Hepatocyte (in vitro differentiated cells): ENCODE measurements at regions not wholly inside any gene's neighbourhood (a gene's known extent, or its start where the extent isn't known, plus 50 kb on each side); places are given as distances from the start of the nearest gene placed in this dataset.

ENCODE experiments used
- DNase-seq: peaks from one replicate; pipeline ENCODE4 v3.0.0-alpha.2; 2016; ENCODE audit warnings: low spot score
- H2AFZ ChIP-seq: fragments of 200-600 bp; sonication (generic); 2 replicates; pipeline ENCODE4 v1.6.0; 2016; ENCODE audit warnings: antibody characterized with exemption, mild to moderate bottlenecking
- H3K27ac ChIP-seq: fragments of 200-600 bp; sonication (generic); 2 replicates; pipeline ENCODE4 v1.5.1; 2016; ENCODE audit warnings: mild to moderate bottlenecking
- H3K27me3 ChIP-seq: fragments of 200-600 bp; sonication (generic); 2 replicates; pipeline ENCODE4 v1.6.1; 2016
- H3K36me3 ChIP-seq: fragments of 200-600 bp; sonication (generic); replicated peaks from 2 replicates; pipeline ENCODE4 v1.5.1; 2016; ENCODE audit warnings: low read depth; ENCODE audit not compliant: insufficient read depth
- H3K4me1 ChIP-seq: fragments of 200-600 bp; sonication (generic); 2 replicates; pipeline ENCODE4 v1.5.1; 2016; ENCODE audit warnings: mild to moderate bottlenecking, moderate library complexity; ENCODE audit not compliant: insufficient read depth
- H3K4me2 ChIP-seq: fragments of 200-600 bp; sonication (generic); 2 replicates; pipeline ENCODE4 v1.6.0; 2016
- H3K4me3 ChIP-seq: fragments of 200-600 bp; sonication (generic); 2 replicates; pipeline ENCODE4 v1.5.1; 2016; ENCODE audit warnings: mild to moderate bottlenecking
- H3K79me2 ChIP-seq: fragments of 200-600 bp; sonication (generic); 2 replicates; pipeline ENCODE4 v1.6.0; 2017; ENCODE audit warnings: mild to moderate bottlenecking
- H3K9me2 ChIP-seq: fragments of 200-600 bp; sonication (generic); replicated peaks from 2 replicates; pipeline ENCODE4 v1.6.0; 2017; ENCODE audit warnings: mild to moderate bottlenecking; ENCODE audit not compliant: insufficient read depth
- H3K9me3 ChIP-seq: fragments of 200-600 bp; sonication (generic); 2 replicates; pipeline ENCODE4 v1.5.1; 2016; ENCODE audit warnings: low read depth, mild to moderate bottlenecking
- H4K20me1 ChIP-seq: fragments of 200-600 bp; sonication (generic); 2 replicates; pipeline ENCODE4 v1.6.0; 2016; ENCODE audit warnings: mild to moderate bottlenecking; ENCODE audit not compliant: insufficient read depth, poor library complexity, severe bottlenecking
- CTCF ChIP-seq: fragments of 200-600 bp; sonication (generic); IDR thresholded peaks from 2 replicates; pipeline ENCODE4 v1.5.1; 2016; ENCODE audit warnings: antibody characterized with exemption, mild to moderate bottlenecking; ENCODE audit not compliant: poor library complexity
- EZH2 ChIP-seq: fragments of 200-600 bp; sonication (generic); IDR thresholded peaks from 2 replicates; pipeline ENCODE4 v1.6.1; 2016; ENCODE audit warnings: antibody characterized with exemption, mild to moderate bottlenecking, borderline replicate concordance
- EZH2phosphoT487 ChIP-seq: fragments of 200-600 bp; sonication (generic); IDR thresholded peaks from one replicate; pipeline ENCODE4 v1.6.1; 2018; ENCODE audit warnings: antibody characterized with exemption, mild to moderate bottlenecking, low read depth, moderate library complexity; ENCODE audit not compliant: unreplicated experiment, severe bottlenecking
- WGBS: methylation state at CpG from one replicate; pipeline ENCODE4 v1.1.6; 2016; ENCODE audit warnings: low lambda C conversion rate; ENCODE audit errors: missing lambda C conversion rate; 5-methylcytosine and 5-hydroxymethylcytosine counted together

GRCh38 chr11:92447586-92447985 is 223.0 kb downstream of the FAT3 start:
- H3K9me2 ChIP-seq: no peaks in the 10 kb centered on the region
- H3K27me3 ChIP-seq: no peaks in the 10 kb centered on the region
- no peak for TF ChIP-seq EZH2
- TF ChIP-seq EZH2phosphoT487: no peak
- no peak for TF ChIP-seq CTCF
- H3K4me1 ChIP-seq: no peaks in the 10 kb centered on the region
- no peaks in the 10 kb centered on the region for H3K36me3 ChIP-seq
- no peak overlapping the region for H3K4me3 ChIP-seq
- no peaks in the 10 kb centered on the region for H4K20me1 ChIP-seq
- H3K4me2 ChIP-seq: no peak overlapping the region
- no peak overlapping the region for H2AFZ ChIP-seq
- WGBS: 90% methylated on average over 3 of the region's 3 CpGs
- H3K27ac ChIP-seq: no peak overlapping the region
- no peak for DNase-seq
- H3K9me3 ChIP-seq: no peaks in the 10 kb centered on the region
- no peaks in the 10 kb centered on the region for H3K79me2 ChIP-seq

DNA sequence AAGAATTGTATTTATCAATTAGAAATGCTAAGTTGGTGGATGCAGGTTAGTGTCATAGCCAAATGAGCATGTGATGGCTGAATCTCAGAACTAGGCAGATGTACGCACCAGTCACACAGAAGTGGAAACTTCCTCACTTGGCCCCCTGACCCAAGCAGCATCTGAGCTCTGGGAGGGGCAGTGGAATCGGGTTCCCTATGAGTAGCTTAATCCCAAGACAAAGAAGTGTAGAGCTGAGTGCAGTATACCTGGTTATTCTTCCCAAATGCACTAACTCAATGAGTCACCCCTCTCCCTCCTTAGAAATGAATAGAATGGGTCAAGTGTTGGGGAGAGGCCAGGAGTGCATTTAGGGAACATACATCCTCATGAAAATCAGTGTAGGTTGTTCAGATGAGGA is 224.6 kb downstream of the FAT3 start:
- Histone ChIP-seq H2AFZ (no peak overlapping the region), H3K9me3 (no peaks in the 10 kb centered on the region), H3K4me3 (no peak overlapping the region), H3K79me2 (no peaks in the 10 kb centered on the region), H3K36me3 (no peaks in the 10 kb centered on the region), H3K27ac (no peak overlapping the region), H3K27me3 (no peaks in the 10 kb centered on the region), H3K4me1 (no peaks in the 10 kb centered on the region), H3K4me2 (no peak overlapping the region), H4K20me1 (no peaks in the 10 kb centered on the region), H3K9me2 (no peaks in the 10 kb centered on the region)
- TF ChIP-seq CTCF: no peak
- no peak for TF ChIP-seq EZH2
- no peak for TF ChIP-seq EZH2phosphoT487
- WGBS: 84% methylated on average over 2 of the region's 2 CpGs
- no peak for DNase-seq

- H4K20me1 ChIP-seq: no peaks in the 10 kb centered on the region
- H3K4me1 ChIP-seq: no peaks in the 10 kb centered on the region
- no peak overlapping the region for H3K27ac ChIP-seq
- no peak overlapping the region for H3K4me3 ChIP-seq
- TF ChIP-seq EZH2 (no peak), EZH2phosphoT487 (no peak), CTCF (no peak)
- DNase-seq: no peak
- no peaks in the 10 kb centered on the region for H3K36me3 ChIP-seq
- H3K9me2 ChIP-seq: no peaks in the 10 kb centered on the region
- no peaks in the 10 kb centered on the region for H3K79me2 ChIP-seq
- no peak overlapping the region for H3K4me2 ChIP-seq
- WGBS: 94% methylated on average over 5 of the region's 5 CpGs
- no peak overlapping the region for H2AFZ ChIP-seq
- H3K9me3 ChIP-seq: no peaks in the 10 kb centered on the region
- H3K27me3 ChIP-seq: no peaks in the 10 kb centered on the region
These were observed 225.2 kb downstream of the FAT3 start for GRCh38 chr11:92449780-92450179.

- Histone ChIP-seq H4K20me1 (no peaks in the 10 kb centered on the region), H3K9me2 (no peaks in the 10 kb centered on the region), H3K4me3 (no peak overlapping the region), H3K79me2 (no peaks in the 10 kb centered on the region), H3K27me3 (no peaks in the 10 kb centered on the region), H3K9me3 (no peaks in the 10 kb centered on the region), H3K4me2 (no peak overlapping the region), H3K36me3 (no peaks in the 10 kb centered on the region), H3K4me1 (no peaks in the 10 kb centered on the region), H2AFZ (no peak overlapping the region), H3K27ac (no peak overlapping the region)
- DNase-seq: no peak
- TF ChIP-seq EZH2phosphoT487: no peak
- TF ChIP-seq CTCF: no peak
- no peak for TF ChIP-seq EZH2
- WGBS: 91% methylated on average over 4 of the region's 4 CpGs
These were observed 226.4 kb downstream of the FAT3 start for GRCh38 chr11:92451063-92451462.
